HUES64 (cell line): ENCODE measurements at regions not wholly inside any gene's neighbourhood (a gene's known extent, or its start where the extent isn't known, plus 50 kb on each side); places are given as distances from the start of the nearest gene placed in this dataset.

ENCODE experiments used
- H3K27ac ChIP-seq: 2 replicates; pipeline ENCODE4 v1.7.0; 2013; ENCODE audit warnings: low read depth, low read length, inconsistent platforms
- H3K27me3 ChIP-seq: 2 replicates; pipeline ENCODE4 v1.6.1; 2013; ENCODE audit warnings: mild to moderate bottlenecking, low read length; ENCODE audit not compliant: insufficient read depth
- H3K36me3 ChIP-seq: 2 replicates; pipeline ENCODE4 v1.6.1; 2013; ENCODE audit warnings: mild to moderate bottlenecking, low read length; ENCODE audit not compliant: insufficient read depth
- H3K4me1 ChIP-seq: 2 replicates; pipeline ENCODE4 v1.6.1; 2013; ENCODE audit warnings: mild to moderate bottlenecking, low read length, moderate library complexity; ENCODE audit not compliant: insufficient read depth
- H3K4me3 ChIP-seq: 2 replicates; pipeline ENCODE4 v1.5.1; 2013; ENCODE audit warnings: mild to moderate bottlenecking, low read length, moderate library complexity
- H3K9ac ChIP-seq: 2 replicates; pipeline ENCODE4 v1.6.1; 2013; ENCODE audit warnings: mild to moderate bottlenecking, low read depth, low read length
- H3K9me3 ChIP-seq: 2 replicates; pipeline ENCODE4 v1.6.1; 2013; ENCODE audit warnings: low read depth, low read length; ENCODE audit not compliant: insufficient read depth
- WGBS: fragments of 150-250, 120-280 bp; methylation state at CpG from one replicate; pipeline ENCODE4 v1.1.7; 2013; ENCODE audit warnings: missing lambda C conversion rate; 5-methylcytosine and 5-hydroxymethylcytosine counted together

GRCh38 chr6:92510137-92510536, 909.2 kb downstream of the EPHA7 start:
- Histone ChIP-seq H3K9me3 (no peaks in the 10 kb centered on the region; the same call in 1 of the 2 replicates), H3K27ac (no peak overlapping the region)
- 100% methylated on average over 1 of the region's 1 CpG for WGBS

GRCh38 chr6:92507552-92507951, 911.8 kb downstream of the EPHA7 start:
- Histone ChIP-seq H3K36me3 (no peaks in the 10 kb centered on the region), H3K27me3 (no peaks in the 10 kb centered on the region), H3K9me3 (no peaks in the 10 kb centered on the region; the same call in 1 of the 2 replicates), H3K27ac (no peak overlapping the region), H3K9ac (no peak overlapping the region), H3K4me1 (no peaks in the 10 kb centered on the region), H3K4me3 (no peak overlapping the region)
- WGBS = 100% methylated on average over 3 of the region's 3 CpGs

More at GRCh38 chr6:92510137-92510536, 909.2 kb downstream of the EPHA7 start:
- Histone ChIP-seq H3K4me1 (no peaks in the 10 kb centered on the region), H3K9ac (no peak overlapping the region), H3K4me3 (no peak overlapping the region), H3K27me3 (no peaks in the 10 kb centered on the region), H3K36me3 (no peaks in the 10 kb centered on the region)

- Histone ChIP-seq H3K9me3 (no peaks in the 10 kb centered on the region), H3K27ac (no peak overlapping the region), H3K4me1 (no peaks in the 10 kb centered on the region), H3K9ac (no peak overlapping the region), H3K4me3 (no peak overlapping the region), H3K36me3 (no peaks in the 10 kb centered on the region), H3K27me3 (no peaks in the 10 kb centered on the region)
Measured at GRCh38 chr6:92504509-92504908, 914.9 kb downstream of the EPHA7 start.

GRCh38 chr6:92497281-92497680, 922.1 kb downstream of the EPHA7 start:
- H3K9ac ChIP-seq = no peak overlapping the region
- H3K9me3 ChIP-seq = no peaks in the 10 kb centered on the region
- no peak overlapping the region for H3K4me3 ChIP-seq
- H3K27me3 ChIP-seq = no peaks in the 10 kb centered on the region
- H3K27ac ChIP-seq = no peak overlapping the region
- no peaks in the 10 kb centered on the region for H3K36me3 ChIP-seq
- 98% methylated on average over 2 of the region's 2 CpGs for WGBS
- H3K4me1 ChIP-seq = no peaks in the 10 kb centered on the region

- Histone ChIP-seq H3K27me3 (no peaks in the 10 kb centered on the region), H3K27ac (no peak overlapping the region), H3K36me3 (no peaks in the 10 kb centered on the region), H3K9ac (no peak overlapping the region), H3K4me1 (no peaks in the 10 kb centered on the region), H3K9me3 (no peaks in the 10 kb centered on the region), H3K4me3 (no peak overlapping the region)
- 87% methylated on average over 3 of the region's 4 CpGs for WGBS
Measured at GRCh38 chr6:92496527-92496926, 922.8 kb downstream of the EPHA7 start.

- Histone ChIP-seq H3K4me1 (no peaks in the 10 kb centered on the region), H3K9ac (no peak overlapping the region), H3K9me3 (no peaks in the 10 kb centered on the region), H3K4me3 (no peak overlapping the region), H3K27me3 (no peaks in the 10 kb centered on the region), H3K27ac (no peak overlapping the region), H3K36me3 (no peaks in the 10 kb centered on the region)
- 89% methylated on average over 1 of the region's 1 CpG for WGBS
Measured at GRCh38 chr6:92495242-92495641, 924.1 kb downstream of the EPHA7 start.

GRCh38 chr6:92485487-92485886, 933.9 kb downstream of the EPHA7 start:
- WGBS = 94% methylated on average over 3 of the region's 4 CpGs
- Histone ChIP-seq H3K36me3 (no peaks in the 10 kb centered on the region), H3K9me3 (no peaks in the 10 kb centered on the region), H3K9ac (no peak overlapping the region), H3K4me3 (no peak overlapping the region), H3K4me1 (no peaks in the 10 kb centered on the region), H3K27ac (no peak overlapping the region), H3K27me3 (no peaks in the 10 kb centered on the region)

GRCh38 chr6:92479831-92480230, 939.5 kb downstream of the EPHA7 start:
- Histone ChIP-seq H3K9ac (no peak overlapping the region), H3K9me3 (no peaks in the 10 kb centered on the region), H3K36me3 (no peaks in the 10 kb centered on the region), H3K4me3 (no peak overlapping the region), H3K27me3 (no peaks in the 10 kb centered on the region), H3K27ac (no peak overlapping the region), H3K4me1 (no peaks in the 10 kb centered on the region)
- 98% methylated on average over 1 of the region's 1 CpG for WGBS

GRCh38 chr6:92473056-92473455, 946.3 kb downstream of the EPHA7 start:
- Histone ChIP-seq H3K9ac (no peak overlapping the region), H3K36me3 (no peaks in the 10 kb centered on the region), H3K4me1 (0 out of 2 replicates have a peak, but pooled peaks cover 4% of the 10 kb centered on the region), H3K9me3 (no peaks in the 10 kb centered on the region), H3K4me3 (no peak overlapping the region), H3K27ac (no peak overlapping the region), H3K27me3 (no peaks in the 10 kb centered on the region)

GRCh38 chr6:92469186-92469828, 950.1 kb downstream of the EPHA7 start:
- Histone ChIP-seq H3K36me3 (no peaks in the 10 kb centered on the region), H3K9ac (no peak overlapping the region), H3K4me1 (0 out of 2 replicates have a peak, but pooled peaks cover 4% of the 10 kb centered on the region), H3K9me3 (peaks cover 5% of the 10 kb centered on the region; the same call in 1 of the 2 replicates), H3K27me3 (no peaks in the 10 kb centered on the region), H3K4me3 (no peak overlapping the region), H3K27ac (no peak overlapping the region)
- 98% methylated on average over 3 of the region's 4 CpGs for WGBS

GRCh38 chr6:92468066-92468465, 951.3 kb downstream of the EPHA7 start:
- H3K4me3 ChIP-seq = no peak overlapping the region
- no peaks in the 10 kb centered on the region for H3K36me3 ChIP-seq
- no peak overlapping the region for H3K9ac ChIP-seq
- H3K4me1 ChIP-seq = 0 out of 2 replicates have a peak, but pooled peaks cover 4% of the 10 kb centered on the region
- H3K9me3 ChIP-seq = peaks cover 5% of the 10 kb centered on the region; the same call in 1 of the 2 replicates
- H3K27ac ChIP-seq = no peak overlapping the region
- no peaks in the 10 kb centered on the region for H3K27me3 ChIP-seq

- Histone ChIP-seq H3K27ac (no peak overlapping the region), H3K9me3 (no peaks in the 10 kb centered on the region), H3K36me3 (no peaks in the 10 kb centered on the region), H3K27me3 (no peaks in the 10 kb centered on the region), H3K9ac (no peak overlapping the region), H3K4me3 (no peak overlapping the region), H3K4me1 (peaks cover 8% of the 10 kb centered on the region)
- WGBS = 100% methylated on average over 2 of the region's 2 CpGs
Measured at GRCh38 chr6:92460133-92460532, 959.2 kb downstream of the EPHA7 start.
